ENCODE measurements at regions not wholly inside any gene's neighbourhood (a gene's known extent, or its start where the extent isn't known, plus 50 kb on each side); places are given as distances from the start of the nearest gene placed in this dataset.

GRCh38 chr18:37742436-37742835, 176.8 kb upstream of the CELF4 start:
- TF ChIP-seq EZH2phosphoT487 (IDR thresholded peaks at IDR 0.05; ENCODE audit: unreplicated experiment) (no peak), CTCF (conservative IDR thresholded peaks at IDR 0.05; ENCODE audit: low read depth in 2 of 2) (no peak), EZH2 (IDR thresholded peaks at IDR 0.05; ENCODE audit: low read depth, unreplicated experiment) (no peak), CREB1 (CRISPR knock-in tag; IDR thresholded peaks at IDR 0.05; ENCODE audit: low read depth) (no peak), REST (IDR thresholded peaks at IDR 0.05; ENCODE audit: unreplicated experiment) (no peak), POLR2AphosphoS5 (IDR thresholded peaks at IDR 0.05; ENCODE audit: low read depth) (no peak), ZNF114 (CRISPR knock-in tag; IDR thresholded peaks at IDR 0.05) (no peak), STAT1 (IDR thresholded peaks at IDR 0.05; ENCODE audit: unreplicated experiment) (no peak), ETS1 (IDR thresholded peaks at IDR 0.05) (no peak), JUNB (IDR thresholded peaks at IDR 0.05; ENCODE audit: unreplicated experiment) (no peak), NANOG (IDR thresholded peaks at IDR 0.05; ENCODE audit: borderline replicate concordance) (no peak), ZNF331 (CRISPR knock-in tag; IDR thresholded peaks at IDR 0.05; ENCODE audit: low read depth) (no peak)

Data from GM23338 (cell line).